ENCODE measurements at regions not wholly inside any gene's neighbourhood (a gene's known extent, or its start where the extent isn't known, plus 50 kb on each side); places are given as distances from the start of the nearest gene placed in this dataset.

DNA sequence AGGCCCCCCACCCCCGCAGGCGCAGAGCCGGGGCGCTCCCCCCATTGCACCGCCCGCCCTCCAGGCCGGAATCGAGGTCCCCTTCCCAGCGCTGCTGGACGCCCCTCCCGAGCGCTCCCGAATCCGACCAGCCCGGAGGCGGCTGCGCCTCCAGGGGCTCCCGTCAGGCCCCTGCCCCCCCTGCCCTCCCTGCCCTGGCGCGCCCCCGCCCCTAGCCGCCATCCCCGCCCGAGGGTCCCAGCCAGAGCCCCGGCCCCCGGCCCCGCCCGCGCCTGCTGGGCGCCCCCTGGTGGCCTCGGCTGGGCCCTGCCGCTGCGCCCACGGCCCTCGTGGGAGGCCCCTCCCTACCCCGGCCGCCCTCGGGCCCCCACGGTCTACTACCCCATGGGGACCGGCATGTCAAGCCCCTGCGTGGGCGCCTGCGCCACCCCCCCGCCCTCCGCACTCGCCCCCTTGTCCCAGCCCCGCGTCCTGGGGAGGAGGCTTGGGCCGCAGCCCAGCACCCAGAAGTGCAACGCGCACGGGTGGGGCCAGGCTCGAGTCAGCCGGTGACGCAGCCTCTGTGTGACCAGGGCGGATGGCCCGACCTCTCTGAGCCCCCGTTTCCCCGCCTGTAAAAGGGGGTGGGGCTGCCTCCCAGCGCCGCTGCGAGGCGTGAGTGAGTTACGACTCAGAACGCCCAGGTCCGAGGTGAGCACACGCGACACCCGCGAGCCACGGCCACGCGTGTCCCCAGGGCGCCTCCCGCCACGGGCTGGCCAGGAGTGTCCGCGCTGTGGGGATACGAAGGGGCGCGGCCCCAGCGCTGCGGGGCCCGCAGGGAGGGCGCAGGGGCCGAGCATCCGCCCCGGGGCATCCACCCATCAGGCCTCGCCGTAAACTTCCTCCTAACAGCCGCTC lies 104.9 kb downstream of the FAM53A start (continued):
- TF ChIP-seq ZNF140 (CRISPR knock-in tag; IDR thresholded peaks at IDR 0.05) (no peak), HNRNPLL (IDR thresholded peaks at IDR 0.05; ENCODE audit: low read depth, low read length, poor library complexity, severe bottlenecking) (no peak), CHD1 (IDR thresholded peaks at IDR 0.05; ENCODE audit: low read length) (no peak), MEIS2 (IDR thresholded peaks at IDR 0.05; ENCODE audit: partially characterized antibody) (peak; percentile 64), KLF16 (IDR thresholded peaks at IDR 0.05) (no peak), ZNF311 (CRISPR knock-in tag; IDR thresholded peaks at IDR 0.05) (no peak), ATF1 (CRISPR knock-in tag; IDR thresholded peaks at IDR 0.05) (no peak), ATF1 (tag; IDR thresholded peaks at IDR 0.05) (peak; percentile 87), MECOM (CRISPR knock-in tag; IDR thresholded peaks at IDR 0.05) (no peak), NFE2 (IDR thresholded peaks at IDR 0.05; ENCODE audit: low read depth) (no peak), KLF10 (CRISPR knock-in tag; IDR thresholded peaks at IDR 0.05) (no peak), CHD2 (IDR thresholded peaks at IDR 0.05; ENCODE audit: low read depth, low read length) (no peak), MIER1 (IDR thresholded peaks at IDR 0.05; ENCODE audit: low read depth) (no peak), ERF (CRISPR knock-in tag; IDR thresholded peaks at IDR 0.05) (0 out of 2 replicates have a peak, but pooled peaks have one; percentile 54), RBM17 (IDR thresholded peaks at IDR 0.05; ENCODE audit: borderline replicate concordance, low read depth, low read length) (no peak), MYC (IDR thresholded peaks at IDR 0.05; ENCODE audit: low read depth, low read length) (no peak), MYC (CRISPR knock-in tag; IDR thresholded peaks at IDR 0.05; ENCODE audit: borderline replicate concordance, low read depth) (no peak), FUS (optimal IDR thresholded peaks at IDR 0.05; ENCODE audit: low read depth, low read length) (no peak)
- TF ChIP-seq, protein P1, sequence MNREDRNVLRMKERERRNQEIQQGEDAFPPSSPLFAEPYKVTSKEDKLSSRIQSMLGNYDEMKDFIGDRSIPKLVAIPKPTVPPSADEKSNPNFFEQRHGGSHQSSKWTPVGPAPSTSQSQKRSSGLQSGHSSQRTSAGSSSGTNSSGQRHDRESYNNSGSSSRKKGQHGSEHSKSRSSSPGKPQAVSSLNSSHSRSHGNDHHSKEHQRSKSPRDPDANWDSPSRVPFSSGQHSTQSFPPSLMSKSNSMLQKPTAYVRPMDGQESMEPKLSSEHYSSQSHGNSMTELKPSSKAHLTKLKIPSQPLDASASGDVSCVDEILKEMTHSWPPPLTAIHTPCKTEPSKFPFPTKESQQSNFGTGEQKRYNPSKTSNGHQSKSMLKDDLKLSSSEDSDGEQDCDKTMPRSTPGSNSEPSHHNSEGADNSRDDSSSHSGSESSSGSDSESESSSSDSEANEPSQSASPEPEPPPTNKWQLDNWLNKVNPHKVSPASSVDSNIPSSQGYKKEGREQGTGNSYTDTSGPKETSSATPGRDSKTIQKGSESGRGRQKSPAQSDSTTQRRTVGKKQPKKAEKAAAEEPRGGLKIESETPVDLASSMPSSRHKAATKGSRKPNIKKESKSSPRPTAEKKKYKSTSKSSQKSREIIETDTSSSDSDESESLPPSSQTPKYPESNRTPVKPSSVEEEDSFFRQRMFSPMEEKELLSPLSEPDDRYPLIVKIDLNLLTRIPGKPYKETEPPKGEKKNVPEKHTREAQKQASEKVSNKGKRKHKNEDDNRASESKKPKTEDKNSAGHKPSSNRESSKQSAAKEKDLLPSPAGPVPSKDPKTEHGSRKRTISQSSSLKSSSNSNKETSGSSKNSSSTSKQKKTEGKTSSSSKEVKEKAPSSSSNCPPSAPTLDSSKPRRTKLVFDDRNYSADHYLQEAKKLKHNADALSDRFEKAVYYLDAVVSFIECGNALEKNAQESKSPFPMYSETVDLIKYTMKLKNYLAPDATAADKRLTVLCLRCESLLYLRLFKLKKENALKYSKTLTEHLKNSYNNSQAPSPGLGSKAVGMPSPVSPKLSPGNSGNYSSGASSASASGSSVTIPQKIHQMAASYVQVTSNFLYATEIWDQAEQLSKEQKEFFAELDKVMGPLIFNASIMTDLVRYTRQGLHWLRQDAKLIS (CRISPR knock-in tag; IDR thresholded peaks at IDR 0.05): 0 out of 2 replicates have a peak, but pooled peaks have one; percentile 59
- TF ChIP-seq, protein P2, sequence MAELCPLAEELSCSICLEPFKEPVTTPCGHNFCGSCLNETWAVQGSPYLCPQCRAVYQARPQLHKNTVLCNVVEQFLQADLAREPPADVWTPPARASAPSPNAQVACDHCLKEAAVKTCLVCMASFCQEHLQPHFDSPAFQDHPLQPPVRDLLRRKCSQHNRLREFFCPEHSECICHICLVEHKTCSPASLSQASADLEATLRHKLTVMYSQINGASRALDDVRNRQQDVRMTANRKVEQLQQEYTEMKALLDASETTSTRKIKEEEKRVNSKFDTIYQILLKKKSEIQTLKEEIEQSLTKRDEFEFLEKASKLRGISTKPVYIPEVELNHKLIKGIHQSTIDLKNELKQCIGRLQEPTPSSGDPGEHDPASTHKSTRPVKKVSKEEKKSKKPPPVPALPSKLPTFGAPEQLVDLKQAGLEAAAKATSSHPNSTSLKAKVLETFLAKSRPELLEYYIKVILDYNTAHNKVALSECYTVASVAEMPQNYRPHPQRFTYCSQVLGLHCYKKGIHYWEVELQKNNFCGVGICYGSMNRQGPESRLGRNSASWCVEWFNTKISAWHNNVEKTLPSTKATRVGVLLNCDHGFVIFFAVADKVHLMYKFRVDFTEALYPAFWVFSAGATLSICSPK (IDR thresholded peaks at IDR 0.05; ENCODE audit: borderline replicate concordance): no peak
- TF ChIP-seq, protein P3, sequence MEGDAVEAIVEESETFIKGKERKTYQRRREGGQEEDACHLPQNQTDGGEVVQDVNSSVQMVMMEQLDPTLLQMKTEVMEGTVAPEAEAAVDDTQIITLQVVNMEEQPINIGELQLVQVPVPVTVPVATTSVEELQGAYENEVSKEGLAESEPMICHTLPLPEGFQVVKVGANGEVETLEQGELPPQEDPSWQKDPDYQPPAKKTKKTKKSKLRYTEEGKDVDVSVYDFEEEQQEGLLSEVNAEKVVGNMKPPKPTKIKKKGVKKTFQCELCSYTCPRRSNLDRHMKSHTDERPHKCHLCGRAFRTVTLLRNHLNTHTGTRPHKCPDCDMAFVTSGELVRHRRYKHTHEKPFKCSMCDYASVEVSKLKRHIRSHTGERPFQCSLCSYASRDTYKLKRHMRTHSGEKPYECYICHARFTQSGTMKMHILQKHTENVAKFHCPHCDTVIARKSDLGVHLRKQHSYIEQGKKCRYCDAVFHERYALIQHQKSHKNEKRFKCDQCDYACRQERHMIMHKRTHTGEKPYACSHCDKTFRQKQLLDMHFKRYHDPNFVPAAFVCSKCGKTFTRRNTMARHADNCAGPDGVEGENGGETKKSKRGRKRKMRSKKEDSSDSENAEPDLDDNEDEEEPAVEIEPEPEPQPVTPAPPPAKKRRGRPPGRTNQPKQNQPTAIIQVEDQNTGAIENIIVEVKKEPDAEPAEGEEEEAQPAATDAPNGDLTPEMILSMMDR (IDR thresholded peaks at IDR 0.05 in 2 of 3, conservative IDR thresholded peaks at IDR 0.05 in 1 of 3; ENCODE audit: insufficient read depth in 2 of 3, low read depth in 1 of 3, low read length in 3 of 3): peak; percentile 15 to 61 (median 46); a peak in 3 of 6 replicates

All from K562 (cell line).